ENCODE measurements at regions not wholly inside any gene's neighbourhood (a gene's known extent, or its start where the extent isn't known, plus 50 kb on each side); places are given as distances from the start of the nearest gene placed in this dataset.

DNA sequence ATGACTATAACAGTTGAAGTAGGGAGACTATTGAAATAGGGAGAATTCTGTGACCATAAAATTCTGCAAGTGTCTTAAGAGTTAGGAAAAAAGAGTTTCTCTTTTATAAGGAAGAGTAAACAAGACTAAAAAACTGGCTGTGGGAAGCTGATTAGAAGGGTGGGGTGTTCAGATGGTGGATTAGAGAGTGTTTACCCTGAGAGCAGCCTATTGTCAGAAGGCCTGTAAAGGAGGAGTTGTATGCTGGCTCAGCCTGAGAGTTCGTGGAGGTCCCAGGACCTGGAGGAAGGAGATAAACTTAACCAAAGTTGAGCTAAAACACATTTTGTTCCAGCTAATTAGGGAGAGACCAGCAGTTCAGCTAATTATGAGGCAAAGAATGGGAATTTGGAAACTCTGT lies 629.7 kb downstream of the PCDH7 start:
- Histone ChIP-seq H3K9ac (ENCODE audit: insufficient read length, low read depth) (no peak overlapping the region), H3K4me1 (ENCODE audit: insufficient read depth, insufficient read length) (no peaks in the 10 kb centered on the region), H3K27me3 (ENCODE audit: insufficient read depth, insufficient read length) (no peaks in the 10 kb centered on the region), H3K4me3 (ENCODE audit: insufficient read length, low read depth) (no peak overlapping the region), H3K9me3 (ENCODE audit: insufficient read depth, low read length) (no peaks in the 10 kb centered on the region), H3K36me3 (ENCODE audit: insufficient read depth, insufficient read length, low read length) (no peaks in the 10 kb centered on the region)
- TF ChIP-seq SUZ12 (IDR thresholded peaks at IDR 0.05; ENCODE audit: extremely low read depth, insufficient read depth, insufficient read length) (no peak), YY1 (IDR thresholded peaks at IDR 0.05; ENCODE audit: insufficient read depth, insufficient read length) (no peak), ZNF274 (IDR thresholded peaks at IDR 0.05; ENCODE audit: low read depth, low read length) (no peak)
- DNase-seq (ENCODE audit: low read depth, low spot score), result no peak

DNA sequence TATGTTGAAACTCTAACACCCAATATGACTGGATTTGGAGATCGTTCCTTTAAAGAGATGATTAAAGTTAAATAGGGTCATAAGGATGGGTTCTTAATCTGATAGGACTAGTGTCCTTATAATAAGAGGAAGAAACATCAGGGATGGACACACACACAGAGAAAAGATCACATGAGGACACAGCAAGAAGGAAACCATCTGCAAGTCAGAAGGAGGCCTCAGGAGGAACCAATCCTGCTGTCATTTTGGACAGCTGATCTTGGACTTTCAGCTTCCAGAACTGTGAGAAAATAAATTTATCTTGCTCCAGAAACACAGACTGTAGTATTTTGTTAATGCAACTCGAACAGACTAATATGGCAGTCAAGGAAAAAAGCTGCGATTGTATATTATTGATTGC lies 631.5 kb downstream of the PCDH7 start:
- Histone ChIP-seq H3K9ac (ENCODE audit: insufficient read length, low read depth) (no peak overlapping the region), H3K36me3 (ENCODE audit: insufficient read depth, insufficient read length, low read length) (no peaks in the 10 kb centered on the region), H3K4me1 (ENCODE audit: insufficient read depth, insufficient read length) (no peaks in the 10 kb centered on the region), H3K4me3 (ENCODE audit: insufficient read length, low read depth) (no peak overlapping the region), H3K27me3 (ENCODE audit: insufficient read depth, insufficient read length) (no peaks in the 10 kb centered on the region), H3K9me3 (ENCODE audit: insufficient read depth, low read length) (no peaks in the 10 kb centered on the region)
- TF ChIP-seq SUZ12 (IDR thresholded peaks at IDR 0.05; ENCODE audit: extremely low read depth, insufficient read depth, insufficient read length) (no peak), ZNF274 (IDR thresholded peaks at IDR 0.05; ENCODE audit: low read depth, low read length) (no peak), YY1 (IDR thresholded peaks at IDR 0.05; ENCODE audit: insufficient read depth, insufficient read length) (no peak)
- DNase-seq (ENCODE audit: low read depth, low spot score), result no peak

GRCh38 chr4:31356839-31357238 lies 636.7 kb downstream of the PCDH7 start:
- TF ChIP-seq ZNF274 (IDR thresholded peaks at IDR 0.05; ENCODE audit: low read depth, low read length) (no peak), YY1 (IDR thresholded peaks at IDR 0.05; ENCODE audit: insufficient read depth, insufficient read length) (no peak), SUZ12 (IDR thresholded peaks at IDR 0.05; ENCODE audit: extremely low read depth, insufficient read depth, insufficient read length) (no peak)
- H3K9ac ChIP-seq (ENCODE audit: insufficient read length, low read depth), result no peak overlapping the region
- H3K9me3 ChIP-seq (ENCODE audit: insufficient read depth, low read length), result no peaks in the 10 kb centered on the region; the same call in 1 of the 2 replicates
- no peak for DNase-seq (ENCODE audit: low read depth, low spot score)
- H3K27me3 ChIP-seq (ENCODE audit: insufficient read depth, insufficient read length), result no peaks in the 10 kb centered on the region
- H3K4me1 ChIP-seq (ENCODE audit: insufficient read depth, insufficient read length), result no peaks in the 10 kb centered on the region
- H3K4me3 ChIP-seq (ENCODE audit: insufficient read length, low read depth), result no peak overlapping the region
- no peaks in the 10 kb centered on the region for H3K36me3 ChIP-seq (ENCODE audit: insufficient read depth, insufficient read length, low read length)

DNA sequence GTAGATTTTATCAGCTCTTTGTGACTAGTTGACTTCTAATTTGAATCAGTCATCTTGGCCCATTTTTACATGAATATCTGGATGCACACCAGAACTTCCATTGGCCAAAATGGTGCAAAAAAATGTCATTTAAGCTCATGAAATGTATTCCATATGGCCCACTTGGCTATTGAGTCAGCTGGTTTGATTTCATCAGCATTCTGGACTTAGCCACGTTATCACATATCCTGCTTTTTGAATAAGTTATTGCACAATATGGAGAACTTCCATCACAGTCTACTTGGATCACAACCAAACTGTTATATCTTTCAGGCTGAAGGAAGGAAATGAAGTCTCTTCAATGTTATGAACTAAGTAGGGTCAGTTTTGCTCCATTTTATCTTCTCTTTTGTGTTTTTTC lies 640.6 kb downstream of the PCDH7 start:
- H3K4me1 ChIP-seq (ENCODE audit: insufficient read depth, insufficient read length), result no peaks in the 10 kb centered on the region
- H3K36me3 ChIP-seq (ENCODE audit: insufficient read depth, insufficient read length, low read length), result no peaks in the 10 kb centered on the region
- H3K9me3 ChIP-seq (ENCODE audit: insufficient read depth, low read length), result no peaks in the 10 kb centered on the region; the same call in 1 of the 2 replicates
- no peaks in the 10 kb centered on the region for H3K27me3 ChIP-seq (ENCODE audit: insufficient read depth, insufficient read length)
- H3K9ac ChIP-seq (ENCODE audit: insufficient read length, low read depth), result no peak overlapping the region
- no peak for DNase-seq (ENCODE audit: low read depth, low spot score)
- TF ChIP-seq YY1 (IDR thresholded peaks at IDR 0.05; ENCODE audit: insufficient read depth, insufficient read length) (no peak), ZNF274 (IDR thresholded peaks at IDR 0.05; ENCODE audit: low read depth, low read length) (no peak), SUZ12 (IDR thresholded peaks at IDR 0.05; ENCODE audit: extremely low read depth, insufficient read depth, insufficient read length) (no peak)
- H3K4me3 ChIP-seq (ENCODE audit: insufficient read length, low read depth), result no peak overlapping the region

GRCh38 chr4:31362756-31363155 lies 642.6 kb downstream of the PCDH7 start:
- Histone ChIP-seq H3K36me3 (ENCODE audit: insufficient read depth, insufficient read length, low read length) (no peaks in the 10 kb centered on the region), H3K27me3 (ENCODE audit: insufficient read depth, insufficient read length) (no peaks in the 10 kb centered on the region), H3K4me3 (ENCODE audit: insufficient read length, low read depth) (no peak overlapping the region), H3K9me3 (ENCODE audit: insufficient read depth, low read length) (no peaks in the 10 kb centered on the region; the same call in 1 of the 2 replicates), H3K4me1 (ENCODE audit: insufficient read depth, insufficient read length) (no peaks in the 10 kb centered on the region), H3K9ac (ENCODE audit: insufficient read length, low read depth) (no peak overlapping the region)
- no peak for TF ChIP-seq YY1 (IDR thresholded peaks at IDR 0.05; ENCODE audit: insufficient read depth, insufficient read length)
- no peak for TF ChIP-seq SUZ12 (IDR thresholded peaks at IDR 0.05; ENCODE audit: extremely low read depth, insufficient read depth, insufficient read length)
- no peak for TF ChIP-seq ZNF274 (IDR thresholded peaks at IDR 0.05; ENCODE audit: low read depth, low read length)
- no peak for DNase-seq (ENCODE audit: low read depth, low spot score)

GRCh38 chr4:31365006-31365690 lies 645.0 kb downstream of the PCDH7 start:
- Histone ChIP-seq H3K4me3 (ENCODE audit: insufficient read length, low read depth) (no peak overlapping the region), H3K36me3 (ENCODE audit: insufficient read depth, insufficient read length, low read length) (no peaks in the 10 kb centered on the region), H3K27me3 (ENCODE audit: insufficient read depth, insufficient read length) (no peaks in the 10 kb centered on the region), H3K4me1 (ENCODE audit: insufficient read depth, insufficient read length) (no peaks in the 10 kb centered on the region), H3K9me3 (ENCODE audit: insufficient read depth, low read length) (no peaks in the 10 kb centered on the region), H3K9ac (ENCODE audit: insufficient read length, low read depth) (no peak overlapping the region)
- no peak for TF ChIP-seq ZNF274 (IDR thresholded peaks at IDR 0.05; ENCODE audit: low read depth, low read length)
- no peak for TF ChIP-seq SUZ12 (IDR thresholded peaks at IDR 0.05; ENCODE audit: extremely low read depth, insufficient read depth, insufficient read length)
- TF ChIP-seq YY1 (IDR thresholded peaks at IDR 0.05; ENCODE audit: insufficient read depth, insufficient read length), result no peak
- DNase-seq (ENCODE audit: low read depth, low spot score), result no peak

GRCh38 chr4:31366041-31366440 lies 645.9 kb downstream of the PCDH7 start:
- no peak for DNase-seq (ENCODE audit: low read depth, low spot score)
- TF ChIP-seq ZNF274 (IDR thresholded peaks at IDR 0.05; ENCODE audit: low read depth, low read length) (no peak), SUZ12 (IDR thresholded peaks at IDR 0.05; ENCODE audit: extremely low read depth, insufficient read depth, insufficient read length) (no peak), YY1 (IDR thresholded peaks at IDR 0.05; ENCODE audit: insufficient read depth, insufficient read length) (no peak)
- no peaks in the 10 kb centered on the region for H3K4me1 ChIP-seq (ENCODE audit: insufficient read depth, insufficient read length)
- H3K27me3 ChIP-seq (ENCODE audit: insufficient read depth, insufficient read length), result no peaks in the 10 kb centered on the region
- H3K9me3 ChIP-seq (ENCODE audit: insufficient read depth, low read length), result no peaks in the 10 kb centered on the region
- no peak overlapping the region for H3K9ac ChIP-seq (ENCODE audit: insufficient read length, low read depth)
- no peak overlapping the region for H3K4me3 ChIP-seq (ENCODE audit: insufficient read length, low read depth)
- no peaks in the 10 kb centered on the region for H3K36me3 ChIP-seq (ENCODE audit: insufficient read depth, insufficient read length, low read length)

Measured in NT2/D1 (cell line).